SH-SY5Y (cell line): ENCODE measurements at regions not wholly inside any gene's neighbourhood (a gene's known extent, or its start where the extent isn't known, plus 50 kb on each side); places are given as distances from the start of the nearest gene placed in this dataset.

Experiments used
- GATA2 ChIP-seq: IDR thresholded peaks from 2 replicates; pipeline ENCODE4 v1.6.1; 2011; ENCODE audit warnings: mild to moderate bottlenecking, low read depth, low read length
- GATA3 ChIP-seq: IDR thresholded peaks from 2 replicates; pipeline ENCODE4 v1.6.1; 2011; ENCODE audit warnings: low read depth, mild to moderate bottlenecking, low read length, moderate library complexity

DNA sequence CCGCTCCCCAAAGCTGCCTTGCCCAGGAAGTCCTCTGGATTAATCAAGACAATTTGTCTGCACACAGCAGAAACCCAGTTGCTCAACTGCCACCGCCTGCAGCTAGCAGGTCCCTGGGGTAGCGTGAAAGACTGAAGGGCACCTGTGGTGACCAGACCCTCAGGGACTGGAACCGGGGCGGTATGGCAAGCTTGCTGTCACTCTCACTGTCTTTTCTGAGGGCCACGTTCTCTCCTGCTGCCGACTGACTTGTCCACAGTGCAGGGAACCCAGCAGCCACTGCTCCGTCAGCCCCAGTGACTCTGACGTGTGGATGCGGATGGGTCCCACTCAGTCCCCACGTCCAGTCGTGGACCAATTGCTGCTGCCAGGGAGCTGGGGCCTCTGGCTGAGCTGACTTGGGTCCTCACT, 72.8 kb upstream of the PMEPA1 start:
- TF ChIP-seq GATA2 (no peak), GATA3 (no peak)
